ENCODE measurements at regions not wholly inside any gene's neighbourhood (a gene's known extent, or its start where the extent isn't known, plus 50 kb on each side); places are given as distances from the start of the nearest gene placed in this dataset.

- no peak overlapping the region for H3K9ac ChIP-seq (replicated peaks; ENCODE audit: extremely low read depth, insufficient read depth, low read length)
- DNase-seq (ENCODE audit: low read depth, low spot score) (no peak), FAIRE-seq (no peak)
- no peaks in the 10 kb centered on the region for H3K79me2 ChIP-seq (ENCODE audit: control insufficient read depth, insufficient read depth, low read length)
- ChIA-PET POLR2A (no interaction called here), CTCF (interaction anchor here (1.1 kb wide), 1 partner anchor 760 kb away, joined by 3 read pairs; no protein-coding TSS in a partner anchor)
- no TSS peak for BruUV-seq (replicated peaks)
- H3K27me3 ChIP-seq (ENCODE audit: control insufficient read depth in 2 of 2, insufficient read depth in 2 of 2, low read length in 2 of 2) = no peaks in the 10 kb centered on the region
- TF ChIP-seq MAX (IDR thresholded peaks at IDR 0.05; ENCODE audit: insufficient read depth, insufficient read length) = no peak
- TF ChIP-seq MYC (IDR thresholded peaks at IDR 0.05; ENCODE audit: low read depth, low read length) = no peak
- TF ChIP-seq POLR2A (IDR thresholded peaks at IDR 0.05; ENCODE audit: low read depth, low read length) = no peak
- no peak for TF ChIP-seq JUN (IDR thresholded peaks at IDR 0.05; ENCODE audit: borderline replicate concordance, insufficient read depth, insufficient read length, low read depth)
- TF ChIP-seq EZH2 (IDR thresholded peaks at IDR 0.05; ENCODE audit: borderline replicate concordance, low read depth, low read length, severe bottlenecking) = no peak
- H3K4me3 ChIP-seq (replicated peaks in 1 of 3; ENCODE audit: insufficient read depth in 1 of 3, low read depth in 1 of 3, low read length in 3 of 3) = no peak overlapping the region
- dilution Hi-C loops (cut with MboI; ENCODE audit: extremely low pct_ligation_motif_present, low sequenced_read_pairs) = no loop called here
- H3K9me3 ChIP-seq (replicated peaks; ENCODE audit: control insufficient read depth, insufficient read depth, low read length) = no peaks in the 10 kb centered on the region
- H3K4me2 ChIP-seq (ENCODE audit: insufficient read depth, low read length) = no peak overlapping the region
- no peak overlapping the region for H2AFZ ChIP-seq (ENCODE audit: low read depth, low read length)
- no peak overlapping the region for H3K27ac ChIP-seq (ENCODE audit: insufficient read depth, low read depth, low read length)
- intact Hi-C loops (cut with micrococcal nuclease) = no loop called here
- H3K9me1 ChIP-seq (replicated peaks; ENCODE audit: control insufficient read depth, extremely low read depth, insufficient read depth, low read length) = no peaks in the 10 kb centered on the region
- no peaks in the 10 kb centered on the region for H4K20me1 ChIP-seq (replicated peaks; ENCODE audit: control insufficient read depth, extremely low read depth, insufficient read depth, low read length)
- no peaks in the 10 kb centered on the region for H3K36me3 ChIP-seq (ENCODE audit: control insufficient read depth in 2 of 2, extremely low read depth in 1 of 2, insufficient read depth in 2 of 2, low read length in 2 of 2)
- H3K4me1 ChIP-seq (ENCODE audit: control insufficient read depth, extremely low read depth, insufficient read depth, low read length) = no peaks in the 10 kb centered on the region
Measured at GRCh38 chr7:42700406-42701327, 211.2 kb downstream of the C7orf25 start.

GRCh38 chr7:42699380-42700178 lies 212.3 kb downstream of the C7orf25 start:
- TF ChIP-seq GATA2 (IDR thresholded peaks at IDR 0.05; ENCODE audit: insufficient read depth, insufficient read length, low read depth, low read length) = no peak
- no peak for TF ChIP-seq FOS (IDR thresholded peaks at IDR 0.05; ENCODE audit: borderline replicate concordance, insufficient read depth, low read length)
- no peak for TF ChIP-seq POLR2AphosphoS5 (IDR thresholded peaks at IDR 0.05; ENCODE audit: insufficient read depth, low read depth, low read length)
- TF ChIP-seq JUN (IDR thresholded peaks at IDR 0.05; ENCODE audit: borderline replicate concordance, insufficient read depth, insufficient read length, low read depth) = no peak
- TF ChIP-seq POLR2A (IDR thresholded peaks at IDR 0.05; ENCODE audit: low read depth, low read length) = no peak
- TF ChIP-seq MAX (IDR thresholded peaks at IDR 0.05; ENCODE audit: insufficient read depth, insufficient read length) = no peak
- no peak for TF ChIP-seq EZH2 (IDR thresholded peaks at IDR 0.05; ENCODE audit: borderline replicate concordance, low read depth, low read length, severe bottlenecking)
- no peak for TF ChIP-seq CTCF (IDR thresholded peaks at IDR 0.05; ENCODE audit: extremely low read depth in 1 of 2, insufficient read depth in 1 of 2, low read depth in 1 of 2, low read length in 2 of 2)
- TF ChIP-seq MYC (IDR thresholded peaks at IDR 0.05; ENCODE audit: low read depth, low read length) = no peak
- Histone ChIP-seq H3K4me2 (ENCODE audit: insufficient read depth, low read length) (no peak overlapping the region), H3K9me3 (replicated peaks; ENCODE audit: control insufficient read depth, insufficient read depth, low read length) (no peaks in the 10 kb centered on the region), H2AFZ (ENCODE audit: low read depth, low read length) (no peak overlapping the region), H4K20me1 (replicated peaks; ENCODE audit: control insufficient read depth, extremely low read depth, insufficient read depth, low read length) (no peaks in the 10 kb centered on the region), H3K79me2 (ENCODE audit: control insufficient read depth, insufficient read depth, low read length) (no peaks in the 10 kb centered on the region), H3K36me3 (ENCODE audit: control insufficient read depth in 2 of 2, extremely low read depth in 1 of 2, insufficient read depth in 2 of 2, low read length in 2 of 2) (no peaks in the 10 kb centered on the region), H3K9ac (replicated peaks; ENCODE audit: extremely low read depth, insufficient read depth, low read length) (no peak overlapping the region), H3K27ac (ENCODE audit: insufficient read depth, low read depth, low read length) (no peak overlapping the region), H3K4me3 (replicated peaks in 1 of 3; ENCODE audit: insufficient read depth in 1 of 3, low read depth in 1 of 3, low read length in 3 of 3) (no peak overlapping the region), H3K27me3 (ENCODE audit: control insufficient read depth in 2 of 2, insufficient read depth in 2 of 2, low read length in 2 of 2) (no peaks in the 10 kb centered on the region), H3K9me1 (replicated peaks; ENCODE audit: control insufficient read depth, extremely low read depth, insufficient read depth, low read length) (no peaks in the 10 kb centered on the region), H3K4me1 (ENCODE audit: control insufficient read depth, extremely low read depth, insufficient read depth, low read length) (no peaks in the 10 kb centered on the region)
- BruUV-seq (replicated peaks) = no TSS peak
- CTCF ChIA-PET = interaction anchor here (1.1 kb wide), 1 partner anchor 759 kb away, joined by 3 read pairs; no protein-coding TSS in a partner anchor
- no peak for FAIRE-seq
- POLR2A ChIA-PET = no interaction called here
- dilution Hi-C loops (cut with MboI; ENCODE audit: extremely low pct_ligation_motif_present, low sequenced_read_pairs) (no loop called here), intact Hi-C loops (cut with micrococcal nuclease) (no loop called here)
- no peak for DNase-seq (ENCODE audit: low read depth, low spot score)
